Islet of Langerhans (tissue), 1 donor: ENCODE measurements at regions not wholly inside any gene's neighbourhood (a gene's known extent, or its start where the extent isn't known, plus 50 kb on each side); places are given as distances from the start of the nearest gene placed in this dataset.

Experiments used
- FAIRE-seq: peaks from one replicate; lab custom pipeline; 2011; peaks lifted over from hg19 to GRCh38; lab: Jason Lieb, UNC

GRCh38 chr1:80047791-80048190 is 1041.3 kb upstream of the ADGRL4 start:
- no peak for FAIRE-seq

GRCh38 chr1:80044662-80045061 is 1038.1 kb upstream of the ADGRL4 start:
- FAIRE-seq = no peak

GRCh38 chr1:80036690-80037432 is 1030.3 kb upstream of the ADGRL4 start:
- FAIRE-seq = no peak

GRCh38 chr1:80023358-80023757 is 1016.8 kb upstream of the ADGRL4 start:
- no peak for FAIRE-seq

- no peak for FAIRE-seq
These were observed 1015.4 kb upstream of the ADGRL4 start for GRCh38 chr1:80021891-80022290.

GRCh38 chr1:80018348-80018747 is 1011.8 kb upstream of the ADGRL4 start:
- FAIRE-seq = no peak

- FAIRE-seq = no peak
These were observed 1002.4 kb upstream of the ADGRL4 start for GRCh38 chr1:80008934-80009333.

- no peak for FAIRE-seq
These were observed 996.7 kb upstream of the ADGRL4 start for GRCh38 chr1:80003250-80003649.

- FAIRE-seq = no peak
These were observed 981.9 kb upstream of the ADGRL4 start for GRCh38 chr1:79988401-79988800.

- no peak for FAIRE-seq
These were observed 975.7 kb upstream of the ADGRL4 start for GRCh38 chr1:79982211-79982610.

- FAIRE-seq = no peak
These were observed 975.0 kb upstream of the ADGRL4 start for GRCh38 chr1:79981481-79981880.

GRCh38 chr1:79979346-79979745 is 972.8 kb upstream of the ADGRL4 start:
- FAIRE-seq = no peak

GRCh38 chr1:79976287-79976686 is 969.8 kb upstream of the ADGRL4 start:
- no peak for FAIRE-seq

- FAIRE-seq = no peak
These were observed 968.1 kb upstream of the ADGRL4 start for GRCh38 chr1:79974659-79975058.

GRCh38 chr1:79969886-79970285 is 963.4 kb upstream of the ADGRL4 start:
- FAIRE-seq = no peak

- FAIRE-seq = no peak
These were observed 959.9 kb upstream of the ADGRL4 start for GRCh38 chr1:79966438-79966837.

- FAIRE-seq = no peak
These were observed 953.1 kb upstream of the ADGRL4 start for GRCh38 chr1:79959635-79960034.

GRCh38 chr1:79955966-79956365 is 949.4 kb upstream of the ADGRL4 start:
- no peak for FAIRE-seq

- FAIRE-seq = no peak
These were observed 944.0 kb upstream of the ADGRL4 start for GRCh38 chr1:79950511-79950910.

GRCh38 chr1:79945391-79945790 is 938.9 kb upstream of the ADGRL4 start:
- no peak for FAIRE-seq

GRCh38 chr1:79929356-79929755 is 922.8 kb upstream of the ADGRL4 start:
- FAIRE-seq = no peak

- FAIRE-seq = no peak
These were observed 922.4 kb upstream of the ADGRL4 start for GRCh38 chr1:79928901-79929300.

GRCh38 chr1:79920960-79921669 is 914.6 kb upstream of the ADGRL4 start:
- no peak for FAIRE-seq

GRCh38 chr1:79914896-79915295 is 908.4 kb upstream of the ADGRL4 start:
- FAIRE-seq = no peak
